H1 (cell line): ENCODE measurements at regions not wholly inside any gene's neighbourhood (a gene's known extent, or its start where the extent isn't known, plus 50 kb on each side); places are given as distances from the start of the nearest gene placed in this dataset.

Experiments
- CTCF ChIA-PET: fragments of 300-600 bp; sonication (Branson Sonifier 250); formaldehyde crosslinking; loops from one replicate; lab custom pipeline; 2021; ENCODE audit not compliant: partially characterized antibody; lab: Charles Lee
- POLR2A ChIA-PET: fragments of 300-600 bp; sonication (Branson Sonifier 250); formaldehyde crosslinking; loops from one replicate; lab custom pipeline; 2021; ENCODE audit warnings: inconsistent platforms; ENCODE audit not compliant: partially characterized antibody; lab: Charles Lee
- DNase-seq, 2 experiments: peaks; one replicate each; pipeline versions ENCODE4 v3.0.0 to v3.0.0-alpha.2; 2010 to 2022; ENCODE audit warnings: low spot score in 2 of 2, low read depth in 1 of 2, mixed read lengths in 1 of 2
- FAIRE-seq: peaks from 2 replicates; lab custom pipeline; 2011; peaks lifted over from hg19 to GRCh38; lab: Jason Lieb, UNC
- H2AFZ ChIP-seq: 2 replicates; pipeline ENCODE4 v1.8.1; 2012; ENCODE audit warnings: low read length, inconsistent platforms
- H2AK5ac ChIP-seq: 2 replicates; pipeline ENCODE4 v1.6.1; 2013; ENCODE audit warnings: low read depth, low read length
- H2BK120ac ChIP-seq: replicated peaks from 2 replicates; pipeline ENCODE3; 2013; ENCODE audit warnings: low read depth, low read length, inconsistent platforms
- H2BK12ac ChIP-seq: 2 replicates; pipeline ENCODE4 v1.6.1; 2013; ENCODE audit warnings: low read depth, low read length
- H2BK15ac ChIP-seq: 2 replicates; pipeline ENCODE4 v1.6.1; 2013; ENCODE audit warnings: low read length
- H2BK20ac ChIP-seq: 2 replicates; pipeline ENCODE4 v1.6.1; 2013; ENCODE audit warnings: low read length
- H2BK5ac ChIP-seq: 2 replicates; pipeline ENCODE4 v1.6.1; 2013; ENCODE audit warnings: low read depth, low read length
- H3K14ac ChIP-seq: 2 replicates; pipeline ENCODE4 v1.6.1; 2013; ENCODE audit warnings: inconsistent platforms; ENCODE audit not compliant: insufficient read length
- H3K18ac ChIP-seq: 2 replicates; pipeline ENCODE4 v1.6.1; 2013; ENCODE audit warnings: low read length; ENCODE audit errors: extremely low read depth
- H3K23ac ChIP-seq: 2 replicates; pipeline ENCODE4 v1.6.1; 2013; ENCODE audit warnings: inconsistent platforms; ENCODE audit not compliant: insufficient read length
- H3K23me2 ChIP-seq: 2 replicates; pipeline ENCODE4 v1.6.1; 2013; ENCODE audit warnings: low read depth, low read length
- H3K27ac ChIP-seq: 2 replicates; pipeline ENCODE4 v1.6.1; 2011; ENCODE audit warnings: low read depth, low read length, inconsistent platforms
- H3K27me3 ChIP-seq, 4 experiments: replicated peaks in 1 of 4; 1 replicate in 1 of 4; 2 replicates in 3 of 4; pipeline versions ENCODE4 v1.6.1 to v1.8.1; 2011 to 2013; ENCODE audit warnings: low read length in 3 of 4, mild to moderate bottlenecking in 3 of 4, inconsistent platforms in 2 of 4, mixed read lengths in 2 of 4, moderate library complexity in 1 of 4; ENCODE audit not compliant: control insufficient read depth in 3 of 4, insufficient read depth in 3 of 4; ENCODE audit errors: extremely low read depth in 1 of 4
- H3K36me3 ChIP-seq, 4 experiments: 2 replicates each; pipeline versions ENCODE4 v1.6.1 to v1.8.1; 2011 to 2013; ENCODE audit warnings: mild to moderate bottlenecking in 4 of 4, low read length in 3 of 4, moderate library complexity in 2 of 4, control low read depth in 1 of 4, inconsistent platforms in 1 of 4; ENCODE audit not compliant: insufficient read depth in 4 of 4, control insufficient read depth in 2 of 4
- H3K4ac ChIP-seq: replicated peaks from 2 replicates; pipeline ENCODE3; 2013; ENCODE audit warnings: low read length, low read depth, mixed read lengths, inconsistent platforms; ENCODE audit not compliant: insufficient read length
- H3K4me1 ChIP-seq, 4 experiments: replicated peaks in 1 of 4; 1 replicate in 1 of 4; 2 replicates in 3 of 4; pipeline versions ENCODE4 v1.6.1 to v1.8.1; 2011 to 2013; ENCODE audit warnings: low read length in 3 of 4, inconsistent platforms in 2 of 4, mixed read lengths in 1 of 4; ENCODE audit not compliant: insufficient read depth in 4 of 4, control insufficient read depth in 3 of 4
- H3K4me2 ChIP-seq, 2 experiments: 2 replicates each; pipeline versions ENCODE4 v1.6.1 to v1.8.1; 2011 to 2013; ENCODE audit warnings: low read depth in 2 of 2, low read length in 2 of 2, control low read depth in 1 of 2, inconsistent platforms in 1 of 2, mild to moderate bottlenecking in 1 of 2; ENCODE audit not compliant: insufficient read depth in 1 of 2
- H3K4me3 ChIP-seq, 4 experiments: fragments of 200-600, 300-600 bp in 1 of 4; sonication (generic), shearing (Covaris generic), sonication (Bioruptor Twin) in 1 of 4; 2 replicates each; pipeline versions ENCODE4 v1.5.1 to v1.8.1; 2011 to 2016; ENCODE audit warnings: low read length in 4 of 4, low read depth in 3 of 4, control low read depth in 2 of 4, inconsistent platforms in 2 of 4, mild to moderate bottlenecking in 2 of 4, mixed read lengths in 1 of 4, moderate library complexity in 1 of 4; ENCODE audit not compliant: insufficient read depth in 2 of 4; ENCODE audit errors: extremely low read depth in 1 of 4
- H3K56ac ChIP-seq: replicated peaks from 2 replicates; pipeline ENCODE3; 2013; ENCODE audit warnings: low read depth, mild to moderate bottlenecking, mixed read lengths, low read length, inconsistent platforms; ENCODE audit not compliant: insufficient read length
- H3K79me1 ChIP-seq: 2 replicates; pipeline ENCODE4 v1.6.1; 2013; ENCODE audit warnings: low read depth, low read length, control low read depth
- H3K79me2 ChIP-seq, 2 experiments: 2 replicates each; pipeline versions ENCODE4 v1.6.1 to v1.8.1; 2012 to 2013; ENCODE audit warnings: low read length in 2 of 2, mild to moderate bottlenecking in 2 of 2, inconsistent platforms in 1 of 2; ENCODE audit not compliant: insufficient read depth in 2 of 2, control insufficient read depth in 1 of 2
- H3K9ac ChIP-seq, 4 experiments: replicated peaks in 1 of 4; 1 replicate in 1 of 4; 2 replicates in 3 of 4; pipeline versions ENCODE4 v1.6.1 to v1.8.1; 2011 to 2013; ENCODE audit warnings: low read depth in 3 of 4, low read length in 3 of 4, control low read depth in 2 of 4, mild to moderate bottlenecking in 2 of 4, moderate library complexity in 2 of 4, inconsistent platforms in 1 of 4; ENCODE audit errors: extremely low read depth in 1 of 4
- H3K9me3 ChIP-seq, 2 experiments: 2 replicates each; pipeline versions ENCODE4 v1.6.1 to v1.8.1; 2012 to 2013; ENCODE audit warnings: mild to moderate bottlenecking in 2 of 2, moderate library complexity in 2 of 2, control low read depth in 1 of 2, inconsistent platforms in 1 of 2, low read depth in 1 of 2, low read length in 1 of 2, mixed read lengths in 1 of 2; ENCODE audit not compliant: insufficient read depth in 2 of 2
- H4K20me1 ChIP-seq, 2 experiments: replicated peaks in 1 of 2; 2 replicates each; pipeline versions ENCODE3 to v1.8.1; 2011 to 2013; ENCODE audit warnings: inconsistent platforms in 2 of 2, low read length in 2 of 2, mild to moderate bottlenecking in 1 of 2; ENCODE audit not compliant: insufficient read depth in 2 of 2, control insufficient read depth in 1 of 2
- H4K5ac ChIP-seq: 2 replicates; pipeline ENCODE4 v1.6.1; 2013; ENCODE audit warnings: low read length, low read depth, mixed read lengths, inconsistent platforms; ENCODE audit not compliant: insufficient read length
- H4K8ac ChIP-seq: 2 replicates; pipeline ENCODE4 v1.8.0; 2013; ENCODE audit warnings: mild to moderate bottlenecking, moderate library complexity, low read length, inconsistent platforms; ENCODE audit not compliant: insufficient read depth; ENCODE audit errors: extremely low read depth
- H4K91ac ChIP-seq: replicated peaks from 2 replicates; pipeline ENCODE3; 2013; ENCODE audit warnings: low read length, mixed read lengths, inconsistent platforms; ENCODE audit not compliant: insufficient read length
- CHD1 ChIP-seq: IDR thresholded peaks from 2 replicates; pipeline ENCODE4 v1.6.1; 2012; ENCODE audit warnings: low read depth, low read length, improper control_type of control experiment
- CTCF ChIP-seq, 3 experiments: IDR thresholded peaks; 1 replicate in 2 of 3; 2 replicates in 1 of 3; pipeline versions ENCODE4 v1.5.1 to v1.6.1; 2011; ENCODE audit warnings: low read length in 3 of 3, mild to moderate bottlenecking in 3 of 3, inconsistent platforms in 2 of 3, low read depth in 1 of 3, moderate library complexity in 1 of 3; ENCODE audit not compliant: insufficient read depth in 1 of 3; ENCODE audit errors: control extremely low read depth in 1 of 3
- MAFK ChIP-seq: IDR thresholded peaks from 2 replicates; pipeline ENCODE4 v1.6.1; 2012; ENCODE audit warnings: low read depth, mild to moderate bottlenecking, improper control_type of control experiment, low read length
- NRF1 ChIP-seq: IDR thresholded peaks from 2 replicates; pipeline ENCODE4 v1.6.1; 2011; ENCODE audit warnings: mild to moderate bottlenecking, low read depth, low read length, improper control_type of control experiment
- POU5F1 ChIP-seq: IDR thresholded peaks from 2 replicates; pipeline ENCODE4 v1.6.1; 2011; ENCODE audit warnings: low read depth, mild to moderate bottlenecking, low read length, moderate library complexity
- SIN3A ChIP-seq, 2 experiments: IDR thresholded peaks in 1 of 2; conservative IDR thresholded peaks in 1 of 2; 2 replicates each; pipeline ENCODE4 v1.6.1; 2011 to 2012; ENCODE audit warnings: low read length in 2 of 2, improper control_type of control experiment in 1 of 2, low read depth in 1 of 2, mild to moderate bottlenecking in 1 of 2
- TAF7 ChIP-seq: optimal IDR thresholded peaks from 2 replicates; pipeline ENCODE3; 2011; ENCODE audit warnings: low read depth, mild to moderate bottlenecking, inconsistent platforms, low read length, moderate library complexity, borderline replicate concordance
- WGBS, 2 experiments: shearing (Covaris generic) in 1 of 2; methylation state at CpG; one replicate each; pipeline versions ENCODE4 v1.1.6 to v1.1.7; 2013 to 2015; ENCODE audit warnings: low lambda C conversion rate in 2 of 2, mixed read lengths in 2 of 2, inconsistent platforms in 1 of 2, low coverage in 1 of 2, missing lambda C conversion rate in 1 of 2; ENCODE audit not compliant: insufficient replicate concordance in 2 of 2, insufficient coverage in 1 of 2, insufficient read length in 1 of 2; ENCODE audit errors: extremely low coverage in 1 of 2, missing lambda C conversion rate in 1 of 2; 5-methylcytosine and 5-hydroxymethylcytosine counted together

- no peak overlapping the region for H3K23ac ChIP-seq
- no peak overlapping the region for H2BK15ac ChIP-seq
- H3K14ac ChIP-seq = no peak overlapping the region
- no peak overlapping the region for H3K9ac ChIP-seq
- H3K4me1 ChIP-seq = no peaks in the 10 kb centered on the region
- H3K23me2 ChIP-seq = no peaks in the 10 kb centered on the region
- ChIA-PET POLR2A (no interaction called here), CTCF (interaction anchor here (1.0 to 2.0 kb wide), 4 partner anchors 12 to 347 kb away, joined by 3 to 4 read pairs (median 4); no protein-coding TSS in a partner anchor)
- H3K56ac ChIP-seq = no peak overlapping the region
- H3K79me1 ChIP-seq = no peaks in the 10 kb centered on the region
- TF ChIP-seq NRF1 (no peak), TAF7 (no peak), MAFK (no peak), CHD1 (no peak), POU5F1 (no peak), SIN3A (conservative IDR thresholded peaks at IDR 0.05 in 1 of 2, IDR thresholded peaks at IDR 0.05 in 1 of 2; ENCODE audit: low read depth in 1 of 2, low read length in 2 of 2) (no peak), CTCF (IDR thresholded peaks at IDR 0.05; ENCODE audit: control extremely low read depth in 1 of 3, insufficient read depth in 1 of 3, low read depth in 1 of 3, low read length in 3 of 3) (no peak)
- FAIRE-seq = no peak
- no peaks in the 10 kb centered on the region for H3K36me3 ChIP-seq
- no peak overlapping the region for H4K5ac ChIP-seq
- H2BK5ac ChIP-seq = no peak overlapping the region
- no peak overlapping the region for H3K4me3 ChIP-seq
- H2BK20ac ChIP-seq = no peak overlapping the region
- no peak overlapping the region for H4K8ac ChIP-seq
- H3K9me3 ChIP-seq = no peaks in the 10 kb centered on the region
- H3K18ac ChIP-seq = no peak overlapping the region
- no peaks in the 10 kb centered on the region for H3K79me2 ChIP-seq
- H3K27ac ChIP-seq = no peak overlapping the region
- H3K27me3 ChIP-seq = no peaks in the 10 kb centered on the region; a peak in 1 of 7 replicates
- H2AK5ac ChIP-seq = no peak overlapping the region
- no peak overlapping the region for H3K4me2 ChIP-seq
- no peak for DNase-seq
- no peak overlapping the region for H4K91ac ChIP-seq
- no peak overlapping the region for H2BK12ac ChIP-seq
- no peak overlapping the region for H3K4ac ChIP-seq
- no peak overlapping the region for H2BK120ac ChIP-seq
- H2AFZ ChIP-seq = no peak overlapping the region
- peaks cover 0 to 3% of the 10 kb centered on the region in 2 experiments for H4K20me1 ChIP-seq
- 83% methylated on average over 3 of the region's 3 CpGs; no CpG with 5 or more reads in 1 of the 2 experiments for WGBS, 2 experiments
These were observed 245.9 kb downstream of the MTERF1 start for GRCh38 chr7:91634485-91635177.
